Forelimb muscle (tissue), 1 donor: ENCODE measurements at regions not wholly inside any gene's neighbourhood (a gene's known extent, or its start where the extent isn't known, plus 50 kb on each side); places are given as distances from the start of the nearest gene placed in this dataset.

Source experiments
- DNase-seq: peaks from one replicate; pipeline ENCODE4 v3.0.0-alpha.2; 2013; ENCODE audit warnings: low read depth

DNA sequence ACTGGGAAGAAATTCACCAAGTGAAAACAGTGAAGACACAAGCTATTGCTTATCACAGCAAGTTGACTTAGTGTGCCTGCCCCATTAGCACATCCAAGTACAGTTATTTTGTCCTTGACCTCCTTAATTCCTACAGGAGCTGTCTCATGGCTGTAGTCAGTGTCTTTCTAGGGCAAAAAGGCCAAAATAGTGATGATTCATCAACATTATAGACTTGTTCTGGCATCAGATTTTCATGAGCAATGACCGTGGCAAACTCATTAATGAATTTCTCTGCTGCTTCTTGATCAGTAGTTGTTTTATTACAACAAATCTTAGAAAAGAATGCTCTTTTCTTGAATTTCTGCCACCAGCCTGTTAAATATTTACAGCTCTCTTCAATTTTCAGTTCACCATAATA lies 1169.3 kb upstream of the DDX18 start:
- no peak for DNase-seq

DNA sequence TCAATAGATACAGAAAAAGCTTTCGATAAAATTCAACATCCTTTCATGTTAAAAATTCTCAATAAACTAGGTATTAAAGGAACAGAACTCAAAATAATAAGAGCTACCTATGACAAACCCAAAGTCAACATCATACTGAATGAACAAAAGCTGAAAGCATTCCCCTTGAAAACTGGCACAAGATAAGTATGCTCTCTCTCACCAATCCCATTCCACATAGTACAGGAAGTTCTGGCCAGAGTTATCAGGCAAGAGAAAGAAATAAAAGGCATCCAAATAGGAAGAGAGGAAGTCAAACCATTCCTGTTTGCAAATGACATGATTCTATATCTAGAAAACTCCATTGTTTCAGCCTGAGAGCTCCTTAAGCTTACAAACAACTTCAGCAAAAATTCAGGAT lies 1145.8 kb upstream of the DDX18 start:
- no peak for DNase-seq

DNA sequence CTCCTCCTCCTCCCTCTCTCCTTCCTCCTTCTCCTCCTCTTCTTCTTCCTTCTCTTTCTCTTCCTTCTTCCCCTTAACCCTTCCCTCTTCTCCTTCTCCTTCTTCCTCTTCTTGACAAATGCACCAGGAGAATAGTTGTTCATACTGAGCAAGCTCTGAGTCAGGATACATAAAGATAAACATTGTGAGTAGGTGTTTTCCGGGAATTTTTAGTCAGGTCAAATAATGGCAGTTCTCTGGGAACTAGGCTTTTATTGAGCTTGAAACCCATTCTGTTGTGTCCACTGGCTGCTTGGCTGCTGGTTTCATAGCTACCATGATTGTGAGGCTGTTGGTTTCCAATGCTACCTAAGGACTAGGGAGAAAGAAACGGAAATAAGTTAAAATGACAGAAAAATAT lies 1144.7 kb upstream of the DDX18 start:
- no peak for DNase-seq

DNA sequence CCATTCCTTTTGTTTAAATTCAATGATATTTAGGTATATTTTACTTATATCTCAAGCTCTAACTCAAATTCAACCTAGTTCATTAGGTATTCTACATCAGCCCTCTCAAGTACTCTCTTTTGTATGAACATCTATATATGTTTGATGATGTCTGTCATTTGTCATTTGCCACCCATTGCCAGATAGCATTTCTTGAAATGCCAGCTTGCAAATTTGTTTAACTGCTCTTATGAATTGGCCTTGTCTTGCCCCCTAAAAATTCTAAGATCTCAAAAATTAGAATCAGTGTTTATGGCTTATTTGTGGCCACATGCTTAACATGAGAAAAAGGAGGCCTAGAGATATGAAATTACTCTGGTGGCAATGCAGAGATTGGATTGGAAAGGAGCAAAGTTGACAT lies 1140.3 kb upstream of the DDX18 start:
- DNase-seq: no peak

DNA sequence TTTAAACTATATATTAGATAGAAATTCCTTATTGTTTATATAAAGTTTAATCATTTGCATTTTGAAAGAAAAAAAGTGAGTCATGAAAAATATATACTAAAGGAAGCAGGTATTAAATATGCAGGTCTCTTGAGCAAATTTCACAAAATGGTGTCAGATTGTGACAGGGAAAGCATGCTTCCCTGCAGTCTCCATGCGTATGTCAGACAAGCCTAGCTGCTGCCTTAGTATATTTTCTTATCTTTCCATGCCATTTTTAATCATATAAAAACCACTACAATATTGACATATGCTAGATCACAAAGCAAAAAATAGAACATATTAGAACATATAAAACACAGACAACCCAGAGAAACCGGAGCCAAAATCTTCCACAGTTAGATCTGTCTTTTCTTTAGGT lies 1137.7 kb upstream of the DDX18 start:
- DNase-seq: no peak

DNA sequence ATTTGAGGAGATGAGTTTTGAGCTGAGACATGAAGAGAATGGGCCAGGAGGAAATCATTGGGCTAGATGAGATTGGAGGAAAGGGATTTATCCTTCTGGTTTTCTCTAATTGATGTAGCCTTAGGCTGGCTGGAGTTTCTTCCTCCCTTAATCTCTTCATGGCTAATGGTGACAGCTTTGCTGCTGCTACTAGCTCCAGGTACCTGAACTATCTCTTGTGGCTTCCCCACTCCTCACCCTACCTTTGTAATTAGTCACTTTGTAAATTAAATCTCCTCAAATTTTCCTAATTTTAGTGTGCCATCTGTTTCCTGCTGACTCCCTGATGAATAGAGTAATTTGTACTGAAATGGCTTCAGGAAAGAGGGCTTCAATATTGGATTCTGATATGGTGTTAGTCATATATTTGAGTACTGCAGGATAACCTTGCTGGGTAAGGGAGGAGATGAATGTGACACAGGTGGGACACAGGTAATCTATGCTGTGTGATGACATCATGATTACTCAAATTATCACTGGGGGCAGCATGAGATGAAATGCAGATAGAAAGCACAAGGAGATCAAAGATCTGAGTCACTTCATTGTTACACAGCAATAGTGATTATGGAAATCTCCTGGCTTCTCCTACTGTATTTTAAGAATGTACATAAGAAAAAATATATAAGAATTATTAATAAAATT lies 1134.1 kb upstream of the DDX18 start:
- DNase-seq: no peak

DNA sequence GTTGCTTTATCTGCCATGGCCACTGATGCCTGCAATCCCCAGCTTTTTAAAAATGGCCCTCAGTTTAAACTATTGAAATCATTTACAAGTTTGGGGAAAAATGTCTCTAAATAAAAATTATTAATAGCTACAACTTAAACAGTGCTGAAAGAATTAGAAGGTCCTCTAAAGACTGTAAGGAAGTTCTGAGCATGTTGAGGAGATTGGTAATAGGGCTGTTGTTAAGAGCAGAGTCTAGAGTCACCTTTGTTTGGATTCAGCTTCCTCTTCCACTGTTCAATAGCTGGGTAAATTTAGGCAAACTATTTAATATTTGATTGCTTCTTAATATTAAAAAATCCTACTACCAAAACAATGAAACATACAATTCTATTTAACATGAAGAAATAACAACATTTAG lies 1127.1 kb upstream of the DDX18 start:
- no peak for DNase-seq

DNA sequence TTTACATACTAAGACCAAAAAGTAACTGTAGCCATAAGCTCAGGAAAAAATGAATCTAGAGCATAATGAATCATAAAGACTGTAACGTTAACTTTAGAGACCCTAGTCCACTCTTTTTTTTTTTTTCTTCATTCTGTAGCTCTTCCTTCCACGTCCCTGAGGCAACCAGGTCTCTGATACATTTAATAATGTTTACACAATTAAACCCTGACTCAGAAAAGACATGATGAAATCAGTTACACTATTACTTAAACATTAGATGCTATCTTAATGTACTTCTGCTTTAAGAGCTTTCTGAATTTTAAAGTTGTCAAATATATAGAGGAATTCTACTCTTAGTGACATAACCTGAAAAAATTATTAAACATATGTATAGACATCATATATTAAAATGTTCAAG lies 1121.5 kb upstream of the DDX18 start:
- no peak for DNase-seq

DNA sequence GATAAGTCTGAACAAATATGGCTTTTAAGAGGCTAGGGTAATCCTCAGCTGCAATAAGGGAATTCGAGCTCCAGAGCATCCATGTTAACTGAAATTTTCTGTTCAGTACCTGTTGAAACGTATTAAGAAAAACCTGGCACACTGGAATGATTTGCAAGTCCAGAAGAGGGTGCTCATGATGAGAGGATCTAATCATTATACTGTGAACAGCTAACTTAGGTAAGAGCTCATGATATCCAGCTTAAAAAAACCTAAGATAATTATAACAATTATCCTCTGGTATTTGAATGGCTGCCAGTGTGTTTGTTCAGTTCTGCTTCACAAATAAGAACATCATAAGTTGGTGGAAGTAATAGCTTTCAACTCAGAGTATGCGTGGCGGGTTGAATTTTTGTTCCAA lies 1118.3 kb upstream of the DDX18 start:
- DNase-seq: no peak

DNA sequence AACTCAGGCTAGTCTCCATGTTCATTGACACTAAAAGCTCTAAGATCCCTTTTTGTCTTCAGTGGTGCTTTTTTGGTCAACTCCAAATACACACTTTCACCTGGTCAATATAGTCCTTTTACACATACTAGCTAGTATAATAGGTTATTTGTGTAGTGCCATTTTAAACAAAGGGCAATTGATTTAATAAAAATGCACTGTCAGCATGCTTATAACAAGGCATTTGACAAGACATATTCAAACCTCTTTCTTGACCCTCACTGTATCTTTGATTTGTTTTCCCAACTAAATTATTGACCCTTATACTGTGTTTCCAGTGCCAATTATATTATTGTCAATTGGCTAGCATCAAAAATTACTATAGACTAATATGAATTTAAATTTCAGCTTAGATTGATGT lies 1117.6 kb upstream of the DDX18 start:
- DNase-seq: no peak

DNA sequence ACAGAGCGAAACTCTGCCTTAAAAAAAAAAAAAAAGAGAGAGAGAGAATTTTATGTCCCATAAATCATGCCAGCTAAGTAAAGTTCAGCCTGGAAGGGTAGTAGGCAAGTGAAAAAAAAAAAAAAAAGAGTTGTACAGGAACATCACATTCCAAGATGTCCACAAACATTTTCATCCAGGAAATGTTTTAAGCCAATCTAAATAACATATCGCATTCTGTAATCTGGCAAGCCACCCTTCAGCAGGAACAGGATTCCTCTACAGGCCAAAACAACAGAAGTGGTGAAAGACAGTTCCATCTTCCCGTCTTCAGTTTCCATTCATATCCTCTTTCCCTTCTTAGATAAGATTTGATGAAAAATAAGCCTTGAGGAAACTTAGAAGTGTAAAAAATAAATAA lies 1108.1 kb upstream of the DDX18 start:
- no peak for DNase-seq

DNA sequence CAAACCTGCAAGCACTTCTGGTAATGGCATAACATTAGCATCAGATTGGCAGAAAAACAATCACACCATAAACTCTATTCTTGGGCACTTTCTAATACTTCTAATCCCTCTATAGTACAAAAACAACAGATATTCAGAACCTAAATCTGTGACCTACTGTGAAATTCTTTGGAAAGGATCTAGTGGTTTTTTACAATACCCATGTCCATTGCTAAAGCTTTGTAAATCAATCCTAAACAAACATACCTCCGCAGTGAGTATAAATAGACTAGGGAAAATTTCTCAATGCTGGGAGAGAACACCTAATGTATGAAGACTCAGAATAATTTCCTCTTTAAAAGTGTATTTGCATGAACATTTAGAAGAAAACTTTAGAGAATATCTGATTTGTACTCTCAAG lies 1098.5 kb upstream of the DDX18 start:
- no peak for DNase-seq

DNA sequence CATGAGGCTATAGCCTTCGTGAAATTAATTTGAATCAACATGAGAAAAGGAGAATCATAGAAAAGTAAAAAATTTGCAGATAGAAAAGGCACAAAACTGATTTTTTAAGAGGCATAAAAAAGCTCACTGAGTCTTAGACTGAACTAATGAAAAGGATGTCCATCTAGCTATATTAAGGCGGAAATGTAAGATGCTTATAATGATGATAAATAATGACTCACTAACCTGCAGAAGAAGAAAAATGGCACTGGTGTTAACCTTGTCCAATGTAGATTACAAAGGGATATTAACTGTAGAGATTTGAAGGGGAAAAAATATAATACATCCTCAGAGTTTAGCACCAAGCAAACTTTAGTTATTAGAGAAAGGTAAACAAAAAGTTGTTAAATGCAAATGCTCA lies 1098.0 kb upstream of the DDX18 start:
- DNase-seq: no peak

DNA sequence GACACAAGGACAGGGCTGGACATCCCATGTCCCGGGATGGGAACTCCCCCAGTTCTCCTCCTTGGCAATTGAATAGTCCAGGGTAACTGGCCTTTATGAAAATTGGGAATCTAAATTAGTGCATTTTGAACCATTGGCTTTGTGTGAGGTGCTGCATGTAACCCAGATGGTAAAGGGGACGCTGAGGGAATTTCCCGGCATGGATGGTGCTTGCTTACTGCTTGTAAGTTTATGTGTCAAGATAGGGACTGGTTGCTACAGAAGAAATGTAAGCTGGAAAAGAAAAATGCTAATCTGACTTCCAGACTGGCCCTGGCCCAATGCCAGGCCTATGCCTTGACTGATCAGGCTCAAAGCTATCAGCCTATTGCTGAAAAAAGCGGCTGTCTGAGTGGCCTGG lies 1096.7 kb upstream of the DDX18 start:
- no peak for DNase-seq

DNA sequence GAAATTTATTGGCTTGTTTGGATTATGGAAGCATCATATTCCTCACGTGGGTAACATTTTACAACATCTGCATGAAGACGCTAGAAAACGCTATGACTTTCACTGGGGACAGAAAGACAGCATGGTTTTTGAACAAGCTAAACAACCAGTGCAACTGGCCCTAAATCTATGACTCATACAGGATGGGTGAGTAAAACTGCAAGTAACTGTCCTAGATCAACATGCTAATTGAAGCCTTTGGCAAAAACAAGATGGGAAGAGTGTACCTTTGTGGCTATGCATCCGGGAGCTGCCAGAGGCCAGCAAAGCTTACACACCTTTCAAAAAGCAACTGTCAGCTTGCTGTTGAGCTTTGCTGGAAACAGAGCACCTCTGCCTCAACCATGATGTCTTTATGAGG lies 1096.0 kb upstream of the DDX18 start:
- DNase-seq: no peak

DNA sequence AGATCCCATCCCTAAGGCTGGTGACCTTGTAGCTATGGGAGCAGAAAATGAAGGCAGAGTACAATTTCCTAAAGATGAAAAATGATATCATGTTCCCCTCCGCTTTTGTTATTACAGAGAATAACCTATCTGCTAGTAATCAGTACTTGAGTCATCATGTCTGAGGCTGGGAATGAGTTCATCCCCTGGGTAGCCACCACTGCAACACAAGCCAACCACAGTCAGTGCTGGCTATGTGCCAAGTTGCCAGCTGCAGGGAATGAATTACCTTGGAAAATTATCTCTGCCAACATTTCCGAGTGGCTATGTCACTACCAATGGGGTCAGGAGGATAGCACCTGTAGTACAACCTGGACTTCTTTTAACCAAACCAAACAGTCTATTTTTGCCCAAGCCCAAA lies 1094.7 kb upstream of the DDX18 start:
- no peak for DNase-seq

DNA sequence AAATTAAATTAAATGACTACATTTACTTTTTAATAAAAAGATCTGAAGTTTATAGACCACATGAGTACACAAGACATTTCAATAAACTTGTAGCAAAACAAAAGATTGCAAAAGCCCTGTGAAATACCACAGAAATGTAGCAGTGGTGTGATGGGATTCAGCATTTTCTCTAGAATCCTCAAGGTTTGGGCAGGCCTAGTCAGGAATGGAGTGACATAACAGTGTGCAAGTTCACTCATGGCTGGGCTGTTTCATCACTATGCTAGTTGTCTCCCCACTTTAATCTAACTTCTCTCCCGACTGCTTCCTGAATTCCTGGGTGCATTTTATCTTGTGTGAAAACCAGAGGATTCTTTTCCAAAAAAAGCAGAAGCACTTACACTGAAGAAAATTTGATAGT lies 1089.9 kb upstream of the DDX18 start:
- DNase-seq: no peak

DNA sequence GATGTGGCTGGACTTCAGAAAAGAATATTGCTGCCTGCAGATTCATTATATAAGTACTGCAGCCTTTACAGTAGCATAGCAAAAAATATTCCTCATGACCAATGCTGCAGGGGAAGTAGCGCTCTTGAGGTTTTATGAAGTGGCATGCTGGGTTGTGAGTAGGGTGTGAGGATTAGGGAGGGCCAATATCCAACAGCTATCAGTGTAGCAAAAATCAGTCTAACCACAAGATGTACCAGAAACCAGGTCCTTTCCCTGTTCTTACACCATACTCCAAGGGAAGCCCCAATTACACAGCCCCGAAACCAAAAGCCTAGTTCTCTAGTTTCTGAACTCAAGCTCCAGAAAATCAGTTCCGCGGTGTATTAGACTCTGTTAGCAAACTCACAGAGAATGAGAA lies 1082.2 kb upstream of the DDX18 start:
- no peak for DNase-seq

DNA sequence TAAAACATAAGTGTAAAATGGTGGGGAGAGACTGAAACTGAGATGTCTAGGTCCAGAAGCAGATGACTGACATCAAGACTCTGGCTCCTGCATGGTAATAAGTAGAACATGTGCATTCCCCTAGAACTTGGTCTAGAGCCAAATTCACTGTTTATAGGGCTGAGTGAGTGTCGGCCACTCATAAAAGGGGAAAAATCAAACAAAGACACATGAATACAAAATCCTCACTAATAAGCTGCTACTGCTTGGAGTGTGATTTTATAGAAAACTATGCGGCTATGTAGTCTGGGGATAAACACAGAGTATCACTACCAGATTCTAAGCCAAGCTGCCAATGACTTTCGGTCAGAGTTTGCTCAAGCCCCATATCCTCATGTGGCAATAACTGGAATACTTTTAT lies 1080.8 kb upstream of the DDX18 start:
- no peak for DNase-seq

DNA sequence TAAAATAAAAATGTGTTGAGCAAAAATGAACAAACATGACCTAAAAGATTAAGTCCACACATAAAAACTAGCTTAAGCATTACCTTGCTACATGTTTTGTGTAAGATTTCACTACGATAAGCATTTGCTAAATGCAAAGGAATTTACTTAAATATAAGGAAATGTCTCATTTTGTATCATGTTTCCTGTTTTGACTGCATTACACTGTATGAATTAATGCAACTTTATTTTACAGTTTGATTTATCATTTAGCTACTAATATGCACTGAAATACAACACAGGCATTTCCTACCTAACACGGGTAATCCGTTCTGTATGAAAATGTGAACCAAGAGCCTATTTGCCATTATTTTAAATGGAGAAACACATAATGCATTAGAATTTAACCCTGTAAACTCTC lies 1076.5 kb upstream of the DDX18 start:
- DNase-seq: no peak

DNA sequence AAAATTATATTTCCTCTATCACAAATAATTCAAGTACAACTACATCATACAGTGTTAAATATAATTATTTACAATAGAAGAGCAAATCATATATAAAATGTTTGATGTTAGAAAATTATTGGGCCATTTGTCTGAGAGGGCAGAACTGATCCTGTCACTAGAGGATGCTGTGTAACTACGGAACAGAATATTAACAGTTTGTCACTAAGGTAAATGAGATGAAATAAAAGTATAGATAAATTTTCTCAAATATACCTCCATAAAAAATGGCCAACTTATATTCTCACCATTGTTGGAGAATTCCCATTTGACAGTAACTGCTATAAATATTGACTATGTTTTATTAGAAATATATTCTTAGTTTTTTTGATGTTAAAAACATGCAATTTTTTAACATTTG lies 1067.4 kb upstream of the DDX18 start:
- no peak for DNase-seq

DNA sequence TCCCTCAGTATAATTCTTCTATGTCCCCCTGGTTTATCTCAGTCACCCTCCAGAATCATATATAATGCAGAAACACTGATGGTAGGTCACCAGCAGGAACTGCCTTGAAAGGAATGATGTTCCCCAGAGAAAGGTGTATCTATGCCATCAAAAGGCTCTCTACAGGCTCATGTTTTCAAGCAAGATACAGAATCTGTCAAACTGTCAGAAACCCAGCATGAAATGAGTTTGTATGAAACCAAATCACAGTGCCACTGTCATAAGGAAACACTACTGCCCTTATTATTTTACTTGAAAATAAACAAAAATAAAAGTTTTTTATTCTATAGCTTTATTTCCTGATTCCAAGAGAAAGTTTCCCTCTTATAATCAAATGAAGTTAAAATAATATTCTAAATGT lies 1064.5 kb upstream of the DDX18 start:
- DNase-seq: no peak

DNA sequence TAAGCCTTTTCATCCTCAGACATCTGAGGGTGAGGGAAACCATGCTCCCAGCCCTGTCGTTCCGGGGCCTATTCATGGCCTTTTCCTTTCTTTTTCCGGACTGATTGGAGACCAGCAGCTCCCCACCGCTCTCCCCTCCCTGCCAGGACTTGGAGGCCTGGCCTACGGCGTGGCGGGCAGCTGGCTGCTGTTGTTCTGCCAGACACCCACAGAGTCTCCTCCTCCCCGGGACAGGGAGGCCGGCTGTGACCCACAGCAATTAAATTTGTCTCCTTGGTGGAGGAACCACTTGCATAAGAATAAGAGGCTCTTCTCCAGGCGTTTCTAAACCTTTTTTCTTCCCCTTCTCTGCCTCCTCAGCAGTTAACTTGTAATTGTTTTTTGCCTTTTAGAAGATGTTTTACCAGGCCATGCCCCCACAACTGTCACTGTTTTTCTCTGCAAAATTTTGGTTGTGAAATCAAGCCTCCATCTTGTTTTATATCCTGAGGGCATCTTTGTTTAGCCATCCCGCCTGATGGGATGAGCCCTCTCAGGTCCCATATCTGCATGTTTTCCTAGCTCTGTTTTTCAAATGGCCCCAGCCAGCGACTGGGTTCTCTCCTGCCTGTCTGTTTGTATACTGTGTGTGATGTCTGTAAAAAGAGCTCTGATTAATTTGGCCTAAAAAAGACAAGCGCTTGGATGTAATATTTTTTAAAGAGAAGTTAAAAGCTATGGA lies 1060.0 kb upstream of the DDX18 start:
- DNase-seq: no peak

DNA sequence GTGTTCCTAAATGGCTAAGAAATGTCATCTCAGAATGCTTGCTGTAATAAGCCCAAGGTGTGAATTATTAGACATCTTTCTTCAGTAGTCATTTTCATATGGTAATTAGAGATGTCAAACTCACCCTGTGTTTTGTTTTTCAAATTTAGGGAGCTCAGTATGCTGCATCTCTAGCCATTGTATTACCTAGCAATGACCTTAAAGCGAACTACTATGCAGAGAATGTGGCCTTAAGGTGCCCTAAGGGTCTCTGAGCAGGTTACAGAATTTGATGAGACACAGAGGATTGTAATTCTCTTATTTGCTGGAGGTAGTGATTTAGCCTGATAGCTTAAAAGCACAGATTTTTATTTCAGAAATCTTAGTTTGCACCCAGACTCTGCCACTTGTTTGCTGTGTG lies 1052.6 kb upstream of the DDX18 start:
- DNase-seq: no peak
